HCT116 (cell line): ENCODE measurements at regions not wholly inside any gene's neighbourhood (a gene's known extent, or its start where the extent isn't known, plus 50 kb on each side); places are given as distances from the start of the nearest gene placed in this dataset.

Experiments used
- ATAC-seq: fragments of 200-7000 bp; cut with Tn5 transposase; 2 replicates; pipeline ENCODE4 v1.9.1; 2020; ENCODE audit warnings: mild to moderate bottlenecking, moderate library complexity
- BruUV-seq: library from RNA; stranded (reverse); fragments of 400-500 nt; replicated peaks from 2 replicates; lab custom pipeline; 2021; lab: Mats Ljungman, UMichigan
- CTCF ChIA-PET: fragments of 300-600 bp; sonication (Branson Sonifier 250); formaldehyde crosslinking; loops from one replicate; lab custom pipeline; 2021; ENCODE audit warnings: antibody characterized with exemption; lab: Charles Lee
- POLR2A ChIA-PET: fragments of 300-600, 350-600 bp; sonication (Branson Sonifier 250); formaldehyde crosslinking; loops from one replicate; lab custom pipeline; 2021; ENCODE audit warnings: antibody characterized with exemption; lab: Charles Lee
- RAD21 ChIA-PET, 2 experiments: fragments of 300-600 bp; sonication (Branson Sonifier 250); formaldehyde crosslinking; loops; one replicate each; lab custom pipeline; 2023; ENCODE audit warnings: low total read pairs in 2 of 2; ENCODE audit not compliant: uncharacterized antibody in 2 of 2, unreplicated experiment in 2 of 2, low non-redundant PET in 1 of 2; lab: Charles Lee
- DNase-seq: peaks from one replicate; pipeline ENCODE4 v3.0.0-alpha.2; 2010; ENCODE audit warnings: low read depth, low spot score
- H2AFZ ChIP-seq: fragments of 200-600 bp; shearing (Covaris generic), sonication (generic); 2 replicates; pipeline ENCODE4 v1.6.1; 2017; ENCODE audit warnings: low read depth, mixed run types, mixed read lengths, antibody characterized with exemption, low read length; ENCODE audit not compliant: poor library complexity, severe bottlenecking
- H3K27ac ChIP-seq: 2 replicates; pipeline ENCODE4 v1.5.1; 2012; ENCODE audit warnings: low read depth, low read length
- H3K27me3 ChIP-seq: fragments of 200-600 bp; sonication (generic); 2 replicates; pipeline ENCODE4 v1.6.1; 2016; ENCODE audit warnings: mixed run types, low read length, mixed read lengths; ENCODE audit not compliant: insufficient read depth
- H3K36me3 ChIP-seq, 2 experiments: fragments of 200-500 bp in 1 of 2; fragments of 200-600 bp in 1 of 2; sonication (Bioruptor generic) in 1 of 2; sonication (generic) in 1 of 2; 2 replicates each; pipeline versions ENCODE4 v1.5.1 to v1.6.1; 2014 to 2016; ENCODE audit warnings: low read length in 2 of 2, inconsistent platforms in 1 of 2, mixed read lengths in 1 of 2, mixed run types in 1 of 2; ENCODE audit not compliant: insufficient read depth in 2 of 2, control insufficient read depth in 1 of 2
- H3K4me1 ChIP-seq, 2 experiments: fragments of 200-600 bp in 1 of 2; sonication (generic) in 1 of 2; 2 replicates each; pipeline versions ENCODE4 v1.5.1 to v1.6.1; 2012 to 2017; ENCODE audit warnings: low read length in 2 of 2, inconsistent platforms in 1 of 2, mild to moderate bottlenecking in 1 of 2, mixed read lengths in 1 of 2, mixed run types in 1 of 2, moderate library complexity in 1 of 2; ENCODE audit not compliant: insufficient read depth in 2 of 2, control insufficient read depth in 1 of 2
- H3K4me2 ChIP-seq: fragments of 200-600 bp; sonication (generic); 2 replicates; pipeline ENCODE4 v1.6.1; 2017; ENCODE audit warnings: mixed run types, low read length, mixed read lengths
- H3K4me3 ChIP-seq, 2 experiments: fragments of 200-600 bp in 1 of 2; sonication (generic) in 1 of 2; replicated peaks in 1 of 2; 2 replicates each; pipeline ENCODE4 v1.5.1; 2011 to 2016; ENCODE audit warnings: low read length in 2 of 2, control low read depth in 1 of 2, low read depth in 1 of 2, mild to moderate bottlenecking in 1 of 2, mixed read lengths in 1 of 2, mixed run types in 1 of 2
- H3K79me2 ChIP-seq: fragments of 200-600 bp; sonication (generic); 2 replicates; pipeline ENCODE4 v1.6.1; 2017; ENCODE audit warnings: mild to moderate bottlenecking, mixed run types, low read length, moderate library complexity, mixed read lengths; ENCODE audit not compliant: insufficient read depth
- H3K9ac ChIP-seq: fragments of 200-600 bp; sonication (generic); 2 replicates; pipeline ENCODE4 v1.6.1; 2016; ENCODE audit warnings: low read length, mixed read lengths
- H3K9me2 ChIP-seq: fragments of 200-600 bp; sonication (generic), shearing (Covaris generic); 2 replicates; pipeline ENCODE4 v1.6.1; 2017; ENCODE audit warnings: mixed run types, mild to moderate bottlenecking, moderate library complexity; ENCODE audit not compliant: insufficient read depth
- H3K9me3 ChIP-seq, 2 experiments: fragments of 200-500 bp in 1 of 2; fragments of 200-600 bp in 1 of 2; sonication (Bioruptor generic) in 1 of 2; sonication (generic) in 1 of 2; 2 replicates each; pipeline ENCODE4 v1.6.1; 2014 to 2017; ENCODE audit warnings: low read length in 2 of 2, mixed read lengths in 2 of 2, inconsistent platforms in 1 of 2, low read depth in 1 of 2, mild to moderate bottlenecking in 1 of 2, mixed run types in 1 of 2, moderate library complexity in 1 of 2; ENCODE audit not compliant: control insufficient read depth in 1 of 2, insufficient read depth in 1 of 2
- H4K20me1 ChIP-seq: fragments of 200-600 bp; sonication (generic), shearing (Covaris generic); 2 replicates; pipeline ENCODE4 v1.6.1; 2017; ENCODE audit warnings: mixed run types, mild to moderate bottlenecking, moderate library complexity; ENCODE audit not compliant: insufficient read depth
- ATF3 ChIP-seq: IDR thresholded peaks from 2 replicates; pipeline ENCODE4 v1.6.1; 2012
- CEBPB ChIP-seq: IDR thresholded peaks from 2 replicates; pipeline ENCODE4 v1.6.1; 2012; ENCODE audit warnings: low read depth
- CTCF ChIP-seq, 3 experiments: fragments of 200-600 bp in 1 of 3; sonication (generic) in 1 of 3; IDR thresholded peaks in 2 of 3; conservative IDR thresholded peaks in 1 of 3; 2 replicates each; pipeline ENCODE4 v1.5.1; 2012 to 2017; ENCODE audit warnings: low read depth in 2 of 3, low read length in 2 of 3, antibody characterized with exemption in 1 of 3, borderline replicate concordance in 1 of 3, control low read depth in 1 of 3, mild to moderate bottlenecking in 1 of 3, mixed read lengths in 1 of 3, mixed run types in 1 of 3, moderate library complexity in 1 of 3; ENCODE audit not compliant: insufficient read depth in 1 of 3
- JUND ChIP-seq: IDR thresholded peaks from 2 replicates; pipeline ENCODE4 v1.6.1; 2012
- MAX ChIP-seq: IDR thresholded peaks from 2 replicates; pipeline ENCODE4 v1.6.1; 2012
- SRF ChIP-seq: IDR thresholded peaks from 2 replicates; pipeline ENCODE4 v1.6.1; 2012; ENCODE audit warnings: low read depth
- intact Hi-C: fragments of 100-400 bp; cut with micrococcal nuclease; formaldehyde crosslinking; loops from 2 replicates; pipeline ENCODE4 v1.10.0; 2022

- POLR2A ChIA-PET, result no interaction called here
Observed at GRCh38 chr6:169917153-169917552, 165.7 kb downstream of the ERMARD start.

More at GRCh38 chr6:169917153-169917552, 165.7 kb downstream of the ERMARD start:
- no peak overlapping the region for H3K4me3 ChIP-seq
- H3K27ac ChIP-seq, result no peak overlapping the region
- no peak for ATAC-seq
- TF ChIP-seq CTCF (IDR thresholded peaks at IDR 0.05 in 2 of 3, conservative IDR thresholded peaks at IDR 0.05 in 1 of 3; ENCODE audit: borderline replicate concordance in 1 of 3, insufficient read depth in 1 of 3, low read depth in 2 of 3, low read length in 2 of 3), result no peak
- TF ChIP-seq ATF3, result no peak
- TF ChIP-seq CEBPB, result no peak
- no peak for TF ChIP-seq MAX
- TF ChIP-seq SRF, result no peak
- no peak for TF ChIP-seq JUND
- TF ChIP-seq, all 23 proteins: peak for 0
- no peak for DNase-seq
- Histone ChIP-seq H3K9ac (no peak overlapping the region), H3K4me1 (no peaks in the 10 kb centered on the region), H3K9me2 (no peaks in the 10 kb centered on the region), H2AFZ (no peak overlapping the region), H3K4me2 (no peak overlapping the region), H3K79me2 (no peaks in the 10 kb centered on the region), H3K27me3 (no peaks in the 10 kb centered on the region), H3K36me3 (no peaks in the 10 kb centered on the region), H4K20me1 (no peaks in the 10 kb centered on the region), H3K9me3 (peaks cover 0 to 4% of the 10 kb centered on the region in 2 experiments; a peak in 1 of 4 replicates)
- BruUV-seq, result no TSS peak
- ChIA-PET RAD21 (no interaction called here), CTCF (no interaction called here)
- intact Hi-C loops, result no loop called here
